Testis (tissue), 2 donors: ENCODE measurements at regions not wholly inside any gene's neighbourhood (a gene's known extent, or its start where the extent isn't known, plus 50 kb on each side); places are given as distances from the start of the nearest gene placed in this dataset.

ENCODE experiments used
- DNase-seq: peaks from one replicate; pipeline ENCODE4 v3.0.0-alpha.2; 2019
- H3K27ac ChIP-seq, 2 donors: fragments of 200-600 bp; sonication (generic); one replicate each; pipeline ENCODE4 v1.5.1; 2019
- H3K27me3 ChIP-seq: fragments of 200-600 bp; sonication (generic); one replicate; pipeline ENCODE4 v1.5.1; 2019
- H3K36me3 ChIP-seq: fragments of 200-600 bp; sonication (generic); one replicate; pipeline ENCODE4 v1.5.1; 2017; ENCODE audit warnings: low read depth; ENCODE audit errors: missing control alignments
- H3K4me1 ChIP-seq: fragments of 200-600 bp; sonication (generic); one replicate; pipeline ENCODE4 v1.5.1; 2019
- H3K4me3 ChIP-seq, 2 donors: fragments of 200-600 bp; sonication (generic); one replicate each; pipeline ENCODE4 v1.5.1; 2017 to 2019
- H3K9me3 ChIP-seq: fragments of 200-600 bp; sonication (generic); one replicate; pipeline ENCODE4 v1.5.1; 2017
- POLR2A ChIP-seq: fragments of 450-650 bp; IDR thresholded peaks from one replicate; pipeline ENCODE4 v1.6.1; 2017; ENCODE audit warnings: antibody characterized with exemption, mild to moderate bottlenecking, moderate library complexity
- whole genome bisulfite sequencing, 2 donors: methylation state at CpG; one replicate each; pipeline ENCODE4 v1.1.5; 2018; 5-methylcytosine and 5-hydroxymethylcytosine counted together
- intact Hi-C: fragments of 100-400 bp; cut with DNase I; formaldehyde crosslinking; loops from one replicate; pipeline ENCODE4 v1.15.1; 2023; ENCODE audit warnings: low total_unique reads
- TF ChIP-seq, protein P1 (sequence below), 3 experiments: fragments of 450-650 bp in 2 of 3; fragments of 200-600 bp in 1 of 3; sonication (generic) in 1 of 3; IDR thresholded peaks; one replicate each; pipeline ENCODE4 v1.5.1; 2016 to 2019; ENCODE audit warnings: antibody characterized with exemption in 3 of 3, mild to moderate bottlenecking in 2 of 3, moderate library complexity in 1 of 3

DNA sequence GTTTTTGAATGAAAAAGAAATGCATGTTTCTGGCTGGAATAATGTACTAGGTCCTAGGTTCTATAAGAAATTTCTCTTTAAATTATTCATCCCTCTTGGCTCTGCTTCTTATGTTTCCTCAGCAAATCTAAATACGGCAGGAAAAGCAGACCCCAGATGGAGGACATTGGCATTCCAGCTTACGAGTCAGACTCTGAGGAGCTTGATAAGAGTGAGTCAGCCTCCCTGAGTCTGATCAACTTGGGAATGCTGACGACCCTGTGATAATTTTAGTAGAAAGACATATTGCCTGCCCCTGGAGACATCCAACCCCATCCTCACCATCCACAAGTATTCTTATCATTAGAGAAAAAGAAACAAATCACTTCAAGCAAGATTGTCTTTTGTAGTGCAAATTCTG is 509.7 kb upstream of the MARCKS start:
- DNase-seq: no peak
- TF ChIP-seq, protein P1, sequence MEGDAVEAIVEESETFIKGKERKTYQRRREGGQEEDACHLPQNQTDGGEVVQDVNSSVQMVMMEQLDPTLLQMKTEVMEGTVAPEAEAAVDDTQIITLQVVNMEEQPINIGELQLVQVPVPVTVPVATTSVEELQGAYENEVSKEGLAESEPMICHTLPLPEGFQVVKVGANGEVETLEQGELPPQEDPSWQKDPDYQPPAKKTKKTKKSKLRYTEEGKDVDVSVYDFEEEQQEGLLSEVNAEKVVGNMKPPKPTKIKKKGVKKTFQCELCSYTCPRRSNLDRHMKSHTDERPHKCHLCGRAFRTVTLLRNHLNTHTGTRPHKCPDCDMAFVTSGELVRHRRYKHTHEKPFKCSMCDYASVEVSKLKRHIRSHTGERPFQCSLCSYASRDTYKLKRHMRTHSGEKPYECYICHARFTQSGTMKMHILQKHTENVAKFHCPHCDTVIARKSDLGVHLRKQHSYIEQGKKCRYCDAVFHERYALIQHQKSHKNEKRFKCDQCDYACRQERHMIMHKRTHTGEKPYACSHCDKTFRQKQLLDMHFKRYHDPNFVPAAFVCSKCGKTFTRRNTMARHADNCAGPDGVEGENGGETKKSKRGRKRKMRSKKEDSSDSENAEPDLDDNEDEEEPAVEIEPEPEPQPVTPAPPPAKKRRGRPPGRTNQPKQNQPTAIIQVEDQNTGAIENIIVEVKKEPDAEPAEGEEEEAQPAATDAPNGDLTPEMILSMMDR (IDR thresholded peaks at IDR 0.05): no peak
- TF ChIP-seq POLR2A: no peak
- no peaks in the 10 kb centered on the region for H3K4me1 ChIP-seq
- intact Hi-C loops: no loop called here
- H3K9me3 ChIP-seq: no peaks in the 10 kb centered on the region
- no peaks in the 10 kb centered on the region for H3K27me3 ChIP-seq
- no peak overlapping the region for H3K27ac ChIP-seq
- H3K4me3 ChIP-seq: no peak overlapping the region
- 65 to 67% methylated on average over 3 of the region's 3 CpGs for WGBS, 2 donors
- H3K36me3 ChIP-seq: no peaks in the 10 kb centered on the region

DNA sequence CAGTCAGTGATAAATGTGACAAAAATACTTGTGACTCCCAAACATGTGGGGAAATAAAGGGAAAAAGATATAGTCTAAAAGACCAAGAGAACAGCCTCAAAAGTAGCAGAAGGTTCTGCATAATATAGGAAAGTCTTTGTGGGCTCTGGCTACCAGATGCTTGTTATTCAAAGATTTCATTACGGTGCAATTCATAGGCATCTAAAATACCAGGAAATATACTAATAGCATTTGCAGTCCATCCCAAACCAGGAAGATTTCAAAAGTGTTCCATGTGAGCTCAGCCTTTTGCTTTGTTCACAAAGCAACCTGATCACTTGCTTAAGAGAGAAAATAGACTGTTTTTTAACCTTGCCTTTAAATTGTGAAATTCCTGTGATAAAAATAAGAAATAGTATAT is 506.7 kb upstream of the MARCKS start:
- intact Hi-C loops: no loop called here
- TF ChIP-seq, protein P1 (IDR thresholded peaks at IDR 0.05): no peak
- TF ChIP-seq POLR2A: no peak
- Histone ChIP-seq H3K4me3 (no peak overlapping the region), H3K27ac (no peak overlapping the region), H3K9me3 (no peaks in the 10 kb centered on the region), H3K4me1 (no peaks in the 10 kb centered on the region), H3K27me3 (no peaks in the 10 kb centered on the region), H3K36me3 (no peaks in the 10 kb centered on the region)
- no peak for DNase-seq
- 0 to 89% methylated on average over 1 of the region's 1 CpG for WGBS, 2 donors

DNA sequence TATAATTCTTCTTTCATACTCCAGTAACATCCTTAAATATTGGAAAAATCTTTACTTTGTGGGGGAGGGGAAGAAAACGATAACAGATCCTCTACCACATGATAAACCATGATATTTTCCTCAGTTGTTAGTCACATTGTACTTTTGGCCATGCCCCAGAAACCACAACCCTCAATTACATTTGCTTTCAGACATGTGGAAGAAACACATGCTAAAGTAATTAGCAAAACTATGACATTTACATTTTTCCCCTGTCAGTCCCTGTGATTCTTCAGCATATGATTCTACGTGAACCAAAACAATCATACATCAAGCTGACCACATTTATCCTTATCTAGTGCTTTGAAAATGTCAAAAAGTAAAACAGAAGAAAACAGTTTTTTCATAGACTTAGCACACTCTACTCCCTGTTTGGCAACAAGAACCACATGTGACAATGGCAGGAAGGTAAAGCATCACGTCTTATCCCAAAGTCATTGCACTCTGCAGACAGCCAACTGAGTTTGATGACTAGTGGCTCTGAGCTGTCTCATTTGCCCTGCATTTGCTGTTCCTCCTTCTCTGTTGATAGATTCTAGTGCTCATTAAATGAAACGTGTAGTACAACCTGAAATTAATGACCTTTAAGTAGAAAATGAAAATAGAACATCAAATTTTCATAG is 505.8 kb upstream of the MARCKS start:
- WGBS, 2 donors: 51 to 57% methylated on average over 4 of the region's 4 CpGs
- H3K9me3 ChIP-seq: no peaks in the 10 kb centered on the region
- no peaks in the 10 kb centered on the region for H3K4me1 ChIP-seq
- no peak for TF ChIP-seq POLR2A
- TF ChIP-seq, protein P1 (IDR thresholded peaks at IDR 0.05): no peak
- no peak overlapping the region for H3K4me3 ChIP-seq
- intact Hi-C loops: no loop called here
- no peaks in the 10 kb centered on the region for H3K36me3 ChIP-seq
- DNase-seq: no peak
- H3K27ac ChIP-seq: no peak overlapping the region
- H3K27me3 ChIP-seq: no peaks in the 10 kb centered on the region

DNA sequence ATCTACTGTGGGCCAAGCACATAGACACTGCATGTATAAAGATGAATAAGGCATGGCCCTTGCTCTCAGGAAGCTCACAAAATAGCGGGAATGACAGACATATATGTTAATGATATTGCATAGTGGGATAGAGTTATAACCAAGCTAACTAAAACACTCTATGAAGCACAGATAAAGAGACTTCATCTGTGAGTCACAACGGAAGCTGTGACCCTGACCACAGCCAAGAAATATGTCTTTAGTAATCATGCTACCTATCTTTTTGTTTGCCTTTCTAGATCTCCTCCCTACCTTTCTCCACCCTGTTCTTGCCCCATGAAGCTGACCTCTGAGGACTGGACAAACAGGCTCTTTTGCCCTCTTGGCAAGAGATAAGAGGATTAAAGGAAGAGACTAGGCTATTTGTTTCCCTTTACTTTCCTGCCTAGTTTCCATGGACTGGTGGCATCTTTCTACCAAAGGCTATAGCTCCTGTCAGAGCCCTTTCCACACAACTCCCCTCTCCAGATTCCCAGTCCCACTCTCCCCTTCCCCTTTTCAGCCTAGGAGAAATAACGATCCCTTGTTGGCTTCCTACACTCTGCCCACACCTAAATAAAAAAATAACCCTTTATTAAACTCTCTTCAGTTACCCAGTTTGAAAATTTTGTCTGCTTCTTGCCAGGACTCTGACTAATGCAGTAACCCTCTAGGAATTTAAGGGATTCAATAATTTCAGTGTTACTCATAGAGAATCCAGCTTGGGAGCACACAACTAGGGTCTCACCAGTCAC is 504.9 kb upstream of the MARCKS start:
- Histone ChIP-seq H3K27ac (no peak overlapping the region), H3K4me3 (no peak overlapping the region), H3K9me3 (no peaks in the 10 kb centered on the region), H3K4me1 (no peaks in the 10 kb centered on the region), H3K36me3 (no peaks in the 10 kb centered on the region), H3K27me3 (no peaks in the 10 kb centered on the region)
- WGBS, 2 donors: 74 to 90% methylated on average over 3 of the region's 3 CpGs
- intact Hi-C loops: no loop called here
- DNase-seq: no peak
- TF ChIP-seq POLR2A: no peak
- TF ChIP-seq, protein P1 (IDR thresholded peaks at IDR 0.05): no peak

DNA sequence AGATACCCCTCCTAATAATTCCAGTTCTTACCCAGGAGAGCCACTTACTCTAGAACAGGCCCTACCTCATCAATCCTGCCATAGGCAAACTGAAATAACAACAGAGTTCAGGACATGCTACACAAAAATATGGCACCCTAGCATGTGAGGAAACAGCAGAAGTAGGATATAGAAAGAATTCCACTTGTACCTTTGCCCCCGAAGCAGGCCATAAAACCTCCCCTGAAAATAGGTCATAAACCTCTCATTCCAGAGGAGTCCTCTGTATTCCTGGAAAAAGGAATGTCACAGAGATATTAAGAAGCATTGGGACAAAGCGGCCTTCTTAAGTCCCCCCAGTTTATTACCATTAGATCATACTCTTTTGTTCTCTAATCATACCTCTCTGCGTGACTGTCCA is 504.3 kb upstream of the MARCKS start:
- TF ChIP-seq, protein P1 (IDR thresholded peaks at IDR 0.05): no peak
- TF ChIP-seq POLR2A: no peak

More for the DNA sequence above, 504.3 kb upstream of the MARCKS start:
- Histone ChIP-seq H3K36me3 (no peaks in the 10 kb centered on the region), H3K9me3 (no peaks in the 10 kb centered on the region), H3K27ac (no peak overlapping the region), H3K4me3 (no peak overlapping the region), H3K27me3 (no peaks in the 10 kb centered on the region), H3K4me1 (no peaks in the 10 kb centered on the region)
- WGBS, 2 donors: 58 to 95% methylated on average over 3 of the region's 3 CpGs
- intact Hi-C loops: no loop called here
- DNase-seq: no peak
